Tibial nerve (tissue), 4 donors: ENCODE measurements at regions not wholly inside any gene's neighbourhood (a gene's known extent, or its start where the extent isn't known, plus 50 kb on each side); places are given as distances from the start of the nearest gene placed in this dataset.

Experiments used
- CTCF ChIP-seq, 5 experiments: fragments of 200-600 bp in 3 of 5; fragments of 450-650 bp in 2 of 5; sonication (generic) in 3 of 5; IDR thresholded peaks; one replicate each; pipeline ENCODE4 v1.5.1; 2016 to 2019; ENCODE audit warnings: antibody characterized with exemption in 5 of 5, mild to moderate bottlenecking in 3 of 5, moderate library complexity in 2 of 5
- EP300 ChIP-seq, 2 donors: sonication (generic); formaldehyde crosslinking; IDR thresholded peaks; one replicate each; pipeline ENCODE4 v1.6.1; 2017; ENCODE audit warnings: antibody characterized with exemption in 2 of 2, mild to moderate bottlenecking in 1 of 2
- POLR2A ChIP-seq, 2 donors: fragments of 450-650 bp; IDR thresholded peaks; one replicate each; pipeline ENCODE4 v1.6.1; 2017; ENCODE audit warnings: antibody characterized with exemption in 2 of 2, mild to moderate bottlenecking in 2 of 2, moderate library complexity in 2 of 2

DNA sequence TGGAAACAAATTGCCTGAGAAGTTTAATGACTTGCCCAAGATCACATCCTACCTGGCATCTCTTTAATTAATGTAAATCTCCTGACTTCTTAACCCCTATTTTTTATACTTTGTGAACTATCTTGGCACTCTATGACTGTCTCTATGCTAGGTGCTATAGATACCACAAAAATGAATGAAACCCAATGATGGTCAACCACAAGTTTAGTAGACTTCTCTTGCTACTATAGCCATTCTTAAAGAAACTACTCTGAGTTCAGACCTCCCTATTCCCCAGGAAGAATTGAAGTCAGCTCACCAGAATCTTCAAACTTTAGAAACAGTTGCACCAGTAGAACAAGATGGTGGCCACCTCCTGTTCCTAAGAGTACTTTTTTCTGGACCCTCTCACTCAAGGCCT is 191.1 kb downstream of the RSL24D1 start:
- TF ChIP-seq POLR2A (IDR thresholded peaks at IDR 0.05) (no peak), CTCF (IDR thresholded peaks at IDR 0.05) (no peak), EP300 (IDR thresholded peaks at IDR 0.05) (no peak)
